DMS53 treated with DMSO at 0.1 percent for 48 hours (cell line): ENCODE measurements at regions not wholly inside any gene's neighbourhood (a gene's known extent, or its start where the extent isn't known, plus 50 kb on each side); places are given as distances from the start of the nearest gene placed in this dataset.

Experiments used
- DNase-seq: peaks from one replicate; lab custom pipeline; 2025; ENCODE audit not compliant: unreplicated experiment; lab: John Stamatoyannopoulos, UW

DNA sequence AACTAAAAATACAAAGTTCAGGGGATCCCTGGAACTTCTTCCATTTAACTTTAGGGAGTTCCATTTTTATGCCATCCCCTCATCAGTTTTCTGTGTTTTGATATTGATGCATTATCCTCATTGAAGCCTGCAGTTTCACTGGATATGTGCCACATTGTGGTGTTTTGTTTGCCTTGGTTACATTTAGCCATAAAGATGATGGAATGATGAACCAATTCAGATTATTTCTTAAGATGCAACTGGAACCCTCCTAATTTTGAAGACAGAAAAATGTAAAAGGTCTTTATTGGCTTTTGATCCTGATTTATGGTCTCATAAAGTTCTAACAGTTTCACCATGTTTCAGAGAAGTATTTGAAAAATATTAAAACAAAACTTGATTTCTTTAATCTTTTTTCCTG, 314.2 kb upstream of the KLF6 start:
- no peak for DNase-seq

DNA sequence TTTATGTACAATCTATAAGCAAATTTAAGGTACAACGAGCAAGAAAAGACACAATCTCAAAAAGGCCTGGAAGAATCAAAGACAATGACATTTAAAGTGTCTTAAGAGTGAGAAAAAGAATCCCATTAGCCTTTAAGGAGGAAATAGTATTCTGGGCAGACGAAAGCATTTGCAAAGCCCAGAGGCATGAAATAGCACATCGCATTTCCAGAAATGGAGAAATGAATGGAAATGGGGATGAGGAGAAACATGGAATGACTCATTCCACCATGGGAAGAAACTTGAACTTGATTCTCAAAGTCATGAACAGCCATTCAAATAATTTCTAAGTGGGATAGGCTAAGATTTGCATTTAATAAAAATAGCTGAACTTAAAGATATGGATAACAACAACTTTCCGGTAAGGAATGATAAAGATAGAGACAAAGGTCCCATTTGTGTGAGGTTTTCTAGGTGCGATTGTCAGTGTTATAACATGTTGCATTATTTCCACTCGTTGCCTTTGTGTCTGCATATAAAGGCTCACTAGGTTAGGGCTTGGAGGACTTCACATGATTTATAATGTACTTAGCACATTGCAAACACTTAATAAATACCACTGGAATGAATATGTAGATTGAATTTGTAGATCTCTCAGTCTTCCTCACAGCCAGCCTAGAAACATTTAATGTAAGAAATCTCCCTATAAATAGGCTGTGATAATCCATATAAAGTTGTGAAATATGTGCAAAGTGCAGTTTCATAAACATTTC, 310.3 kb upstream of the KLF6 start:
- DNase-seq, result no peak

DNA sequence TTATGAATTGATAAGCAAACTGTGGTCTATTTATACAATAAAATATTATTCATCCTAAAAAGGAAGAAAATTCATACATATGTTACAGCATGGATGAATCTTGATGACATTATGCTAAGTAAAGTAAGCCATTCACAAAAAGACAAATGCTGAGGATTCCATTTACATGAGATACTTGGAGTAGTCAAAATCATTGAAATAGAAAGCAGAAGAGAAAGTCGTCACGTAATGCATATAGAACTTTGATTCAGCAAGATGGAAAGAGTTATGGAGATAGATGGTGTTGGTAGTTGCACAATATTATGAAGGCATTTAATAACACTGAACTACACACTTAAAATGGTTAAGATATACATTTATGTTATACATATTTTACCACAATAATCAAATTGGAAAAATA, 309.7 kb upstream of the KLF6 start:
- DNase-seq, result no peak

DNA sequence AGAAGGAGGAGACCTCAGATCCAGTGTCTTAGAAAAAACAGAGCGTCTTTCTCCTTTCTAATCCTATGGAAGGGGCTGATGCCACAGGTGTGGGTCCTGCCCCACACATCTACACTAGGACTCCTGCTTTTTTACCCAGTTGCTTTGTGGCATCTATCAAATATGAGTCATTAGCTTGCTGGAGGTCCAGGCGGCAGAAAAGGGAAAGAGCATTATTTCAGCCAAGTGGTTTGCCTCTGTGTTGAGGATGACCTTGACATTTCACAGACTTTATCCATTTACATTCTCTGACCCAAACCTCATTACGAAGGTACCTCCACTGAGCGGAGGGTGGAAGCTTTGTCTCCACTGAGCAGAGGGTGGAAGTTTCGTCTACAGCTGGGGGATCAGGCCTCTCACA, 308.4 kb upstream of the KLF6 start:
- no peak for DNase-seq

DNA sequence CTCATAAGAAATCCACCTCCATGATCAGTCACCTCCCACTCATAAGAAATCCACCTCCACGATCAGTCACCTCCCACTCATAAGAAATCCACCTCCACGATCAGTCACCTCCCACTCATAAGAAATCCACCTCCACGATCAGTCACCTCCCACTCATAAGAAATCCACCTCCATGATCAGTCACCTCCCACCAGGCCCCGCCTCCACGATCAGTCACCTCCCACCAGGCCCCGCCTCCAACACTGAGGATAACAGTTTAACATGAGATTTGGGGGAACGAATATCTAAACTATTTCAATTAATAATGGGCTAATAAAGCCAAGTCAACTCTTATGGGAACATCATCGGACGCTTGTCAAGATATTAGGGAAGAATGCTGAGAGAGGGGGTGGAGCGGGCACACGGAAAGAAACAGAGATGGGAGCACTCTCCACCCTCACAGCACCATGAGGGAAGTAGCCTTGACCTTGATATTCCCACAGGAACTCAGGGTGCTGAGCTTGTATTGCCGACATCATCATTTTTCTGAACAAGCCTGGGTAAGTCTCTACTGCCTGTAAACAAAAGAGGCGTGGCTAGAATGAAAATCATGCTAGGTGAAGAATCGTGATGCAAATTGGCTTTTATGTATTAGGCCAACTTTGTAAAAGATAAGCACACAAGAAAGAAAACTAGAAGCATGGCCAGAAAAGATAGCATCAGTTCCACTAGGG, 303.5 kb upstream of the KLF6 start:
- no peak for DNase-seq

DNA sequence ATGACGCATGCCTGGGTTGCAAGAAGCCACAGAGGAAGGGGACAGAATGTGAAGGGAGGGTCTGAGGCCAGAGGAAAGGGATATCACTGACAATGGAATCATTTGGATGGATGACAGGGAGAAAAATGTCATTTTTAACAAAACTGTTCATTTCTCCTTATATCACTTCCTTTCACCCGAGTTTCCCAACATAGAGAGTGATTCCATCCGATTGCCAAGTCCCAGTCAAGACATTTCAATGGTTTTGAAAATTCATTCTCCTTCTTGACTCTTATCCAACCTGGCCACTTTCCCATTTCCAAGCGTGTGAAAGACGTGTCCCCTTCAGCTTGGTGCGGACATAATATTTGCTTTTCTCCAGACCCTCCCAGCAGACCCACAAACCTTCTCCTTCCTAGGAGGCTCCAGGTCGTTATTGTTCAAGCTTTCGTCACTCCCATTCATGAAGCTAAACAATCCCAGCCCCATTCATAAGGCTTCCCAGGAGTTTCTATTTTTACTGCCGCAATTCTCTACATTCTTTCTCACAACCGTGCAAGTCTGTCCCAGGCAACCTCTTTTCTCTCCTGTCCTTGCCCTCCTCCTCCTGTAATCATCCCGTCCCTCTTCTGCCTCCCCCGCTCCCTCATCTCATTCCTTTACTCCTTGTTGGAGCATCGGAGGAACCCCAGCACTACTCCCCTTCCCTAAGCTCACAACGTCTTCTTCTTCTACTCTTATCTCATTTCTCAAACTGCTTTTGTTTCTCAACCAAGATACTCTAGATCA, 301.3 kb upstream of the KLF6 start:
- DNase-seq, result no peak

DNA sequence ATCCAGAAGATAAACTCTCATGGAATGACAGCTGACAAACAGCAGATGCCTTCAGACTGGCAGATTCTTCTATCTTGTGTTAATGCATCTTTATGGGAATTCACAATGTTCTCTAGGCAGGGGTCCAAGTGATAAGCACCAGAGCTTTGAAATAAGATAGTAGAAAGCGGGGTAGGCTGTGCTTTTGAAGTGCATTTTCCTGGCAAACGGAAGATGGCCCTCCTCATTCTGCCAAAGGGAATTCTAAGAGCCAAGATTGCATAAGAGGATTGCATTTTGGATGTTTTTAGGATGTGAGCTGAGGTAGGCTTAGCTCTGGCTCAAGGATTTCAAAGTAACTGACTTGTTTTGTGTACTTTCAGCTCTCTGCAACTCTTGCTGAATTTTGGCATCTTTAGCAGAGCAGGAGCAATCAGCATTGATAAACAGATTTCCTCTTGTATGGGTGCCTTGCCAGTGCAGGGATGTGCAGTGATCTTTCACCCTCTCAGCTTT, 298.5 kb upstream of the KLF6 start:
- no peak for DNase-seq

DNA sequence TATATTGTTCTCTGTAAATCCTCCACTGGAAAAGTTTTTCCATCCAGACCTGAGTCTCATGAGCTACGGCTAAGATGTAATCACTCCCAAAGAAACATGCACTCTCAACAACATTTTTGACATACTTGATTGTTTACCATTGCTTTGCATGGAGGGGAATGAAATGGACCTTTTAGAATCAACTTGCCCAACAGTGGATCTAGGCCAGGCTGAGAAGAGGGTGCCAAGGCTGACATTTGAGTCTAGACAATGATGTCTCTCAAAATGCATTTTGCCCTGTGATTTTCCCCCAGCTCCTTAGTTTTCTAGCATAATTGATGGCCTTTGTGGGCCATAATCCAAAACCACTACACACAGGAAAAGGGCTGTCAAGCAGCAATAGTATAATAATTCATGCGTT, 297.9 kb upstream of the KLF6 start:
- no peak for DNase-seq

DNA sequence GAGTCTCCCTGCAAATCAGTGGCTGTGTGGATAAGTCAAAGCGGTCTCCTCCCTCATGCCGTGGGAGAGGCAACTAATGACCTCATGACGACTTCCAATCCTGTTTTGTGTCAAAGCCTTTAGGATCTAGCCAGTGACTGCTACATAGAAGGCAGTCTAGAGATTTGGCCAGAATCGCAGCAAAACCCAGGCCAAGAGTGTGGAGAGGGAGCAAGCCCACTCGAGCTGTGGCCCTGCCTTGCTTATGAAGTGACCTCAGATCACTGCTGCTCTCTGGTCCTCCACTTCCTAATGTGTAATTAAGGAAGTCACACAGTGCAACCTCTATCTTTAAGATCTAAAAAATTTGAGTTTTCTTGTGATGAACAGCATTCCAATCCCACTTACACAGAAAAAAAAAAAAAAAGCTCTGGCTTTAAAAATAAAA, 296.7 kb upstream of the KLF6 start:
- DNase-seq, result no peak

DNA sequence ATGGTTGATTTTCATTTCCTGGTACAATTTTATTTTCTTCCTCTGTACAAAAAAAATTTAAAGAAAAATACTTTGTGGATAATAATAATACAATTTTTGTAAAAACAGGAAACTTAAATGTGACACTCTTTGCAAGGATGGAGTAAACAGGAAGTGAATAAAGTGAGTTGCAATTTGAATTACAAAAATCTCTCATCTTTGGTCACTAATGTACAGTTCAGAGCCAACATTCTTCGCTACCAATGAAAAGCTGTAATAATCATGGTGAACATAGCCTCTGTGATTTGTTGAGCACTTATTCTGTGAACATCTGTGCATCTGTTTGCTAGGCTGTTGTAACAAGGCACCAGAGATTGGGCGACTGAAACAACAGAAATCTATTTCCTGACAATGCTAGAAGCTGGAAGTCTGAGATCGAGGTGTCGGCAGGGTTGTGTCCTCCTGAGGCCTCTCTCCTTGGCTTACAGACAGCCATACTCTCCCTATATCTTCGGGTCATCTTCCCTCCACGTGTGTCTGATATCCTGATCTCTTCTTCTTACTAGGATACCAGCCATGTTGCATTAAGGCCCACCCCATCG, 295.3 kb upstream of the KLF6 start:
- no peak for DNase-seq

DNA sequence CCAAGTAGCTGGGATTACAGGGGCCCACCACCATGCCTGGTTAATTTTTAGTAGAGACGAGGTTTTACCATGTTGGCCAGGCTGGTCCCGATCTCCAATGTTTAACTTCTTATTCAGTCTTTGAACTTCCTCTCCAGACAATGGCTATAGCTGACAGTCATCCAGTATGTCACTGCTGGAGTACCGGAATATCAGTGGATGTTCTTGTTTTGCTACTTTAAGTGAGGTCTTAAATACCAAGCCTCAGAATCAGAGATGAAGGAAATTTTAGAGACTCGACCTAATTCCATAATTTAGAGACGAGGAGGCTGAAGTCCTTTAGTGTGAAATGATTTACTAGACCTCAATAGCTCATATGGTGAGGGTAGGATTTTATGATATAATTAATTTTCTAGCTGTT, 294.8 kb upstream of the KLF6 start:
- no peak for DNase-seq

DNA sequence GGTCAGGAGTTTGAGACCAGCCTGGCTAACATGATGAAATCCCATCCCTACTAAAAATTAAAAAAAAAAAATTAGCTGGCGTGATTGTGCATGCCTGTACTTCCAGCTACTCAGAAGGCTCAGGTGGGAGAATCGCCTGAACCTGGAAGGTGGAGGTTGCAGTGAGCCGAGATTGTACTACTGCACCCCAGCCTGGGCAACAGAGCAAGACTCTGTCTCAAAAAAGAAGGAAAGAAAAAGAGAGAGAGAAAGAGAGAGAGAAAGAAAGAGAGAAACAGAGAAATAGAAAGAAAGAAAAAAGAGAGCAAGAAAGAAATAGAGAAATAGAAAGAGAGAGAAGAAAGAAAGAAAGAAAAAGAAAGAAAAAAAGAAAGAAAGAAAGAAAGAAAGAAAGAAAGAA, 292.8 kb upstream of the KLF6 start:
- DNase-seq, result no peak

DNA sequence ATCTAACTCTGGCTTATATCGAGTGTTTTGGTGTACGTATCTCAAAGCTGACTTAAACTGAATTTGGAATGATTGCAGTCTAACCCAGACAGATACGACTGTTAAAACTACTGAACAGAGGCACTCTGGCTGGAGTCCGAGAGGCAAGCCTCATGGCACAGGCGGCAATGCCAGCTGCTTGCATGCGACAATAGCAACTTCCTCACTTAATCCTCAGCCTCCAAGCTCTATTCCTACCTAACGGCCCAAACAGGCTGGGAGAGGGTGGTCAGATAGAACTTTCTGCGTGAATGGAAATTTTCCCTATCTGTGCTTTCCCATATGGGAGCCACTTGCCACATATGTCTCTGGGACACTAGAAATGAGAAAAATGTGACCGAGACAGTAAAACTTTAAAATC, 292.0 kb upstream of the KLF6 start:
- DNase-seq, result no peak

DNA sequence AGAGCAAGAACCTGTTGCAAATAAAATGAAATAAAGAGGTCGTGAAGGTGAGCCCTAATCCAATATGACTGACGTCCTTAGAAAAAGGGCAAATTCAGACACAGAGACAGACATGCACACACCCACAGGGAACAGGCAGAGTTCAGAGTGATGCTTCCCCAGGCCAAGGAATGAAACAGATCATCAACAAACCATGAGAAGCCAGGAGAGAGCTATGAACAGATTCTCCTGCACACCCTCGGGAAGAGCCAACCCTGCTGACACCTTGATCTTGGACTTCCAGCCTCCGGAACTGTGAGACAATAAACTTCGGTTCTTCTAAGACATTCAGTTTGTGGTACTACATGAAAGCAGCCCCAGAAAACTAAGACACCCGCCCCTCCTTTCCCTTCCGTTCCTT, 290.4 kb upstream of the KLF6 start:
- DNase-seq, result no peak

DNA sequence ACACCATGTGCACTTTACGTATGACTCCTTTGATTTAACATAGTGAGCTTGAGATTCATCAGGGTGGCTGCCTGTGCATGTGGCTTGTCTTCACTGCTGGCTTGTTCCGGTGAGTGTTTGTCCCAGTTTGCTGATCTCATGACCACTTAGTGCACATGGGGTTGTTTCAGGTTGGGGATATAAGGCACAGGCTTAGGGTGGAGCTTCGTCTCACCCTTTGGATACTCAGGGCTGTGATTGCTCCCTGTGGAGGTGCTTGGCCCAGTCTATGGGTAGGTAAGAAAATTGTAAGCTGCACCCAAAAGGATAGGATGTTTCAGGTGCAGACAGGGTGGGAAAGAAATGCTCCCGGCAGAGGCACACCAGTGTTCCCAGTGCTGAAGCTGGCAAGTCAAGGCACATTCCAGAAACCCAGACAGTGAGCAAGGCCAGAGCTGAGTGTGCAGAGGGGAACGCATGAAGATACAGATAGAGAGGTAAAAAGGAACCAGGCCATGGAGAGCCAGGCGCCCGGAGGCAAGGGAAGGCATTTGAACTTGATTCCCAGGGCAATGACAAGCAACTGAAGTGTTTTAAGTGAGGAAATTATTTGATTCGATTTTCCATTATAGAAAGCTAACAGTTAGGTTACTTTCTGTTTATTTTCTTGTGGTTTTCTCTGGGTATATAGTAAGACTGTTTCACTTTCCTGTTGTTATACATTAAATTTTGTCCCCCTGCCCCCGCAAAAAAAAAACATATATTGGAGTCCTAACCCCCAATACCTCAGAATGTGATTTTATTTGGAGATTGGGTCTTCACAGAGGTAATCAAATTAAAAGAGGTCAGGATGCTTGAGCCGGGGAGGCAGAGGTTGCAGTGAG, 289.8 kb upstream of the KLF6 start:
- DNase-seq, result no peak

DNA sequence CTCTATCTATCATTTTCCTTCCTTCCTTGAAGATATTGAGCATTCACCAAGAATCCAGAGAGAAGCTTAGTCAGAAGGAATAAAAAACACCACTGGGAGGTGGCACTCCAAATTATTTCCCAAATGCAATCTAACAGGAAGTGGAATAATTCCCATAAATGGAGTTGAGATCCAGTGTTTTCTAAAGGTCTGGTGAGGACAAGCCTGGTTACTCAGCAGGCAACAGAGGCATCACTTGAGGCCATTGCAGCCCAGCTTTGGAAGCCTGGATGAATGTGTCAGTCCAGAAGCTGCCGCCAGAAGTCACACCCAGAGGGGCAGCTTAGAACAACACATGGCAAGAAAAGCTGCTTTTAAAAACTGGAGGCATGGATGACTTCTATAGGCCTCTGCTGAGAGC, 288.9 kb upstream of the KLF6 start:
- DNase-seq, result no peak

DNA sequence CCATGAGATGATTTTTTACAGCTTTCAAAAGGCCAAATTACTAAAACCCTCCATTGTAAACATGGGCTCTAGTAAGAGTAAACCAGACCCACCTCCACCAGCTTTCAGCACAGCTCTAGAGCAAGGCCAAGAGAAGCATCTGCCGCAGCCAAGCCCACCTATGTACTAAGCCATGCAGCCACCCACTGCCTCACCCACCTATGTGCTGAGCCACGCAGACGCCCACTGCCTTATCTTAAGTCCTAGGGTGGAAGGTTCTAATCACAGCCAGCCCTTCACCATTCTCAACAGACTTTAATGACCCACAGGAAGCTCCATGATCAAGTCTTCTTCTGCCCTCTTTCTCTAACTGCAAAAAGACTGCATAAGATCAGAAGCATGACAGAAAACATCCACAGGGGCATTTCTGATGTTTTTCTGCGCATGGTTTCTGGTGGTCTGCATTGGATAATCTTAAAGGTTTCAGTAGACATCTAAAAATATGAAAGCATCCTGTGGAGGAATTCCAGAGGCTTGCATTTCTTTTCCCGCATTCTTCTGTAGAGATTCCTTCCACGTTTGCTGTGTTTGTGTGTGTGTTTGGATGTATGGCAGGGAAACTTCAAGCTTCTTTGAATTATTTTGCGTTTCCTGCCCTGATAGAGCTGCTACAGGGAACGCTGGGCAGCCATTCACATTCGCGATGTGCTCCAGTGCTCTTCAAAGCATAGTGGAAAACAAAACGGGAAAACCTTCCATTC, 286.1 kb upstream of the KLF6 start:
- DNase-seq, result no peak

DNA sequence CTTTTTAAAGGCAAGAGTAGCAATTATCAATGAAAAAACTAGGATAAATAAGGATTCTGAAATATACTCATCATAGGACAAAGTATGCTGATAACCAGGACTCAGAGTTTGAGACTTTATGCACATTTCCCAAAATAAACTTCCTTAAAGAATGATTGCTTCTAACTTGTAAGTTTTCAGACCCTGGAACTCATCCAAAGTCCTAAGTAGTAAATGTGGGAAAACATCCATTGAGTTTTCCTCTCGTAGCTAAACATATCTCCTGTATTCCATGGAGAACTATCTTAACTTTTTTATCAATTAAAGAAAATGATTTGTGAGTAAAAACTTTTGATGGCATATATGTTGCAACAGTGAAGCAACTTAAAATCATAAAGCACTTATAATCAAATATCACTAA, 285.2 kb upstream of the KLF6 start:
- no peak for DNase-seq

DNA sequence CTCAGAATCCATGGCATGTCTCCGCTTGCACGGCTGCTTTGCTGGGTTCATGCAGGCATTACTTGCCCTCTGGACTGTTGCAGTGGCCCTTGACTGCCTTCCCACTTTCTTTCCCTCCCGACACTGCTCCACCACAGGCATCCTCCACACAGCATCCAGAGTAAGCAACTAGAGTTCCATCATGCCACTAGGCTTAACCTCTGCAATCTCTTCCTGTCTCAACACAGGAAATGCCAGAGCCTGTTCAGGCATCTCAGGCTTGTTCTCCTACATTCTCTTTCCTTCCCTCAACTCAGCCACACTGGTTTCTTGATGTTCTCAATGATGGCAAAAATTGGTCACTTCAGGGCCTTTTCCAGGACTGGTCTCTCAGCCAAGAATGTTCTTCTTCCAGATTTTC, 284.5 kb upstream of the KLF6 start:
- DNase-seq, result no peak

DNA sequence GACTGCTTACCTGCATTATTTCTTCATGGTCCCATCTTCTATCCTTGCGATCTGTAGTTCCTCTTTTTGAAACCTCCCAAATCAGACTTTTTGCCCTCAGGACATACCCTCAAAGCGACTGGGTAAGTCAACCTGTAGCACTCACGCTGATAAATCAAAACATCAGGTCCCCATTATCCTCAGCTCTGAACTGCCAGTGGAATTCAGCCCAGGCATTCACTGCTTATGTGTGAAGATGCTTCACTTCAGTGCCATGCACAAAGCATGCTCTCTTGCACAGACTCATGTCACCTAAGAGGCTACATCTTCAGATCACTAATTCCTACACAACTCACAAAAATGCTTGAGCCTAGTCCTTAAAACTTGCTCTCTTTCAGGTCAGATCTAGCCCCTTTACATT, 283.6 kb upstream of the KLF6 start:
- no peak for DNase-seq
